ENCODE measurements at regions not wholly inside any gene's neighbourhood (a gene's known extent, or its start where the extent isn't known, plus 50 kb on each side); places are given as distances from the start of the nearest gene placed in this dataset.

GRCh38 chr6:14458669-14459266 lies 341.2 kb downstream of the CD83 start:
- no peaks in the 10 kb centered on the region; the same call in 1 of the 2 replicates for H3F3A ChIP-seq (ENCODE audit: insufficient read depth, low read depth)
- H3K79me2 ChIP-seq (ENCODE audit: low read depth) = no peaks in the 10 kb centered on the region
- intact Hi-C loops (cut with micrococcal nuclease; ENCODE audit: unreplicated experiment) = no loop called here
- H2AFZ ChIP-seq = no peak overlapping the region
- no peak for DNase-seq
- H3K36me3 ChIP-seq (ENCODE audit: low read depth) = no peaks in the 10 kb centered on the region
- H3K9me3 ChIP-seq (ENCODE audit: insufficient read depth, low read depth) = no peaks in the 10 kb centered on the region
- no TSS peak for BruUV-seq (replicated peaks)
- ChIA-PET CTCF (no interaction called here), POLR2A (ENCODE audit: unreplicated experiment) (no interaction called here)
- H3K4me3 ChIP-seq = no peak overlapping the region
- H3K9me2 ChIP-seq (ENCODE audit: insufficient read depth) = no peaks in the 10 kb centered on the region
- H3K4me2 ChIP-seq = no peak overlapping the region
- TF ChIP-seq CTCF (conservative IDR thresholded peaks at IDR 0.05) = no peak
- no peak for TF ChIP-seq EZH2 (IDR thresholded peaks at IDR 0.05; ENCODE audit: low read depth)
- no peaks in the 10 kb centered on the region for H3K27me3 ChIP-seq (ENCODE audit: insufficient read depth, low read depth)
- no peaks in the 10 kb centered on the region for H3K4me1 ChIP-seq (replicated peaks; ENCODE audit: insufficient read depth)
- no peaks in the 10 kb centered on the region for H4K20me1 ChIP-seq (ENCODE audit: insufficient read depth)
- no peak overlapping the region for H3K27ac ChIP-seq

- intact Hi-C loops (cut with micrococcal nuclease; ENCODE audit: unreplicated experiment) = no loop called here
Observed at GRCh38 chr6:14459315-14459714, 341.7 kb downstream of the CD83 start.

GRCh38 chr6:14460556-14460955 lies 343.0 kb downstream of the CD83 start:
- intact Hi-C loops (cut with micrococcal nuclease; ENCODE audit: unreplicated experiment) = loop anchor here (5.0 kb wide), 1 partner anchor 173 kb away; no protein-coding TSS in a partner anchor
- POLR2A ChIA-PET (ENCODE audit: unreplicated experiment) = interaction anchor here (0.5 kb wide), 1 partner anchor 403 kb away, joined by 29 read pairs; no protein-coding TSS in a partner anchor
- H3K4me2 ChIP-seq = no peak overlapping the region

More at GRCh38 chr6:14459315-14459714, 341.7 kb downstream of the CD83 start:
- no peak overlapping the region for H3K4me3 ChIP-seq
- H3F3A ChIP-seq (ENCODE audit: insufficient read depth, low read depth) = no peaks in the 10 kb centered on the region; the same call in 1 of the 2 replicates
- H3K9me3 ChIP-seq (ENCODE audit: insufficient read depth, low read depth) = no peaks in the 10 kb centered on the region
- CTCF ChIA-PET = no interaction called here
- no peaks in the 10 kb centered on the region for H3K4me1 ChIP-seq (replicated peaks; ENCODE audit: insufficient read depth)
- no peaks in the 10 kb centered on the region for H3K36me3 ChIP-seq (ENCODE audit: low read depth)
- POLR2A ChIA-PET (ENCODE audit: unreplicated experiment) = no interaction called here
- H3K4me2 ChIP-seq = no peak overlapping the region
- H4K20me1 ChIP-seq (ENCODE audit: insufficient read depth) = no peaks in the 10 kb centered on the region
- no peak overlapping the region for H2AFZ ChIP-seq
- H3K27me3 ChIP-seq (ENCODE audit: insufficient read depth, low read depth) = no peaks in the 10 kb centered on the region
- no peaks in the 10 kb centered on the region for H3K9me2 ChIP-seq (ENCODE audit: insufficient read depth)
- no TSS peak for BruUV-seq (replicated peaks)
- no peak for DNase-seq
- no peak overlapping the region for H3K27ac ChIP-seq
- TF ChIP-seq EZH2 (IDR thresholded peaks at IDR 0.05; ENCODE audit: low read depth) = no peak
- TF ChIP-seq CTCF (conservative IDR thresholded peaks at IDR 0.05) = no peak
- H3K79me2 ChIP-seq (ENCODE audit: low read depth) = no peaks in the 10 kb centered on the region

More at GRCh38 chr6:14460556-14460955, 343.0 kb downstream of the CD83 start:
- H3K36me3 ChIP-seq (ENCODE audit: low read depth) = no peaks in the 10 kb centered on the region
- no peak overlapping the region for H3K27ac ChIP-seq
- no peaks in the 10 kb centered on the region; the same call in 1 of the 2 replicates for H3F3A ChIP-seq (ENCODE audit: insufficient read depth, low read depth)
- no peak overlapping the region for H2AFZ ChIP-seq
- H4K20me1 ChIP-seq (ENCODE audit: insufficient read depth) = no peaks in the 10 kb centered on the region
- H3K4me1 ChIP-seq (replicated peaks; ENCODE audit: insufficient read depth) = no peaks in the 10 kb centered on the region
- no peak overlapping the region for H3K4me3 ChIP-seq
- TF ChIP-seq CTCF (conservative IDR thresholded peaks at IDR 0.05) = no peak
- TF ChIP-seq EZH2 (IDR thresholded peaks at IDR 0.05; ENCODE audit: low read depth) = no peak
- CTCF ChIA-PET = no interaction called here
- no peaks in the 10 kb centered on the region for H3K79me2 ChIP-seq (ENCODE audit: low read depth)
- no peaks in the 10 kb centered on the region for H3K9me3 ChIP-seq (ENCODE audit: insufficient read depth, low read depth)
- BruUV-seq (replicated peaks) = no TSS peak
- no peak for DNase-seq
- no peaks in the 10 kb centered on the region for H3K9me2 ChIP-seq (ENCODE audit: insufficient read depth)
- H3K27me3 ChIP-seq (ENCODE audit: insufficient read depth, low read depth) = no peaks in the 10 kb centered on the region
